HT-29 (cell line): ENCODE measurements at regions not wholly inside any gene's neighbourhood (a gene's known extent, or its start where the extent isn't known, plus 50 kb on each side); places are given as distances from the start of the nearest gene placed in this dataset.
A peak's percentile ranks its signal among the peaks of the same experiment; 100 is the strongest.

ENCODE experiments used
- DNase-seq: peaks from one replicate; pipeline ENCODE4 v3.0.0-alpha.2; 2015; ENCODE audit warnings: low spot score

DNA sequence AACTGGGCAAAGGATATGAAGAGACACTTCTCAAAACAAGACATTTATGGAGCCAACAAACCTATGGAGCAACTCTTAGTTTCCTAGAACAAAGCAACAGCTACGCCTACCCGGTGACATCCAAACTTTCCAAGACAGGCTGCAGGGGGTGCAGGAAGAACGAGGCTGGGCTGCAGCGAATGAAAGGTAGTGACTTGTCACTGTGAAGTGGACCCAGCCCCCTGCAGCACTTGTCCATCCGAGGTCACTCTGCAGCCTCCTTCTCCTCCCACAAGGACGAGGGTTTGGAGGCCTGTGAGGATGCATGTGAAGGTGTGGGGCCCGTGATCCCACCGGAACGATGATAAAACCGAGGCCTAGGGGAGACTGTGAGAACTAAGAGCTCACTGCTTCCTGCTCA lies 192.6 kb upstream of the RPL38 start:
- DNase-seq = no peak

DNA sequence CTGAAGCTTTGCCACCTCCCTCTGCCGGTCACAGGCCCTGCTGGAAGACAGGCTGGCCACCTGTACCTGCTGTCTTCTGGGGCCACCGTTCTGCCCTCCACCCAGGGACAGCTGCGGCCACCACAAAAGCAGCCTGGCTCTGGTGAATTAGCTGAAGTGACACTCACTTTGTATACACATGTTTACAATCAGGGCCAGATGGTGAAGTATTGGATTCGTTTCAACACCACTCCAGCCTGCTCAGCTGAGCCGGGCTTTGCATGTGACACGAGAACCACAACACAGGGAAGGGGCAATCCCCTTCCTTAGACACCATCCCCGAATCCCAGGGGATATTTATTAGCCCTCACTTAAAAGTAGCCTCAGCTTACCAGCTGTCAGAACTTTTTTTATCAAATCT lies 191.5 kb upstream of the RPL38 start:
- no peak for DNase-seq

DNA sequence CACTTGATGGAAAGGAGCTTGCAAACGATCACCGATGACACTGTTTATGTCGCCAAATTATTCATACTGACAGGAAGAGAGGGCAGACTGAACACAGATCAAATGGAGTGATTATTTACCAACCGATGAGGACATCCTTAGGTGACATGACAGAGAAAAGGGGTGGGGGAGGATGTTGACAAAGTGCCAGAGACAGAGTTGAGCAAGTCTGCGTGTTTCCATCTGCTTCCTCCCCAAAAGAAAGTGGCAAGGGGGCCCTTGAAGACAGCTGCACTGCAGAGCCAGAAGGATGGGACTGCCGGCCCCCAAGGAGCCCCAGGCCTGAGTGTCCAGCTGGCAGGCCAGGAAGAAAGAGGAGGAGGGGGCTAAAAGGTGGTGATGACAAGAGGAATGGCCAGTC lies 191.0 kb upstream of the RPL38 start:
- DNase-seq = no peak

DNA sequence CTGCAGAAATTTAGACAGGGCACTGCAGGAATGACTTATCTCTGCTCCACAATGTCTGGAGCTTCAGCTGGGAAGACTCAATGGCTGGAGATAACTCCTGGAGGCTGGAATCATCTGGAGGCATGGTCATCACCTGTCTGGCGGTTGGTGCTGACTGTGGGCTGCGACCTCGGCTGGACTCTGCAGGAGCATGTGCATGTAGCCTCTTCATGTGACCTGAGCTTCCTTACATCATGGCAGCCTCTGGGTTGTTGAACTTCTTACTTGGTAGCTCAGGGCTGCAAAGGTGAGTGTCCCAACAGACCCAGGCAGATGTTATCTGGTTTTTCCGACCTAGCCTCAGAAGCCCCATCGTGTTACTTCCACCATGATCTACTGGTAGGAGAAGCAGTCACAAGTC lies 188.2 kb upstream of the RPL38 start:
- DNase-seq = no peak

DNA sequence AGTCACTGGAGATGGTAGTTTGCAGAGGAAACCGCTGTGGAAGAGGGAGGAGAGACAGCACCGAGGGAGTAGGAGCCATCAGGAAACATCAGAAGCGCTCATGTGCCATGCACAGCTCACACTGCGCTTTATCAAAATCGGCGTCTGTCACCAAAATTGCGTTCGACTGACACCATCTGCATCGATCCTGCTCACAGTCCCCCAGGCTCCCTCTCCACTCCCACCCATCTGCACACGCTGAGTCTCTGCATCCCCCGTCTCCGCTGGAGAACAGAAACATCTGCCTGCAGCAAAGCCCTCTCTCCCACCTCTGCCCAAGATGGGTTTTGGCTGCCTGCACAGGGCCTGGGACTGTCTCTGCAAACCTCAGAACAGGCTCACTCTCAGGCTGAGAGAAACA lies 187.5 kb upstream of the RPL38 start:
- no peak for DNase-seq

DNA sequence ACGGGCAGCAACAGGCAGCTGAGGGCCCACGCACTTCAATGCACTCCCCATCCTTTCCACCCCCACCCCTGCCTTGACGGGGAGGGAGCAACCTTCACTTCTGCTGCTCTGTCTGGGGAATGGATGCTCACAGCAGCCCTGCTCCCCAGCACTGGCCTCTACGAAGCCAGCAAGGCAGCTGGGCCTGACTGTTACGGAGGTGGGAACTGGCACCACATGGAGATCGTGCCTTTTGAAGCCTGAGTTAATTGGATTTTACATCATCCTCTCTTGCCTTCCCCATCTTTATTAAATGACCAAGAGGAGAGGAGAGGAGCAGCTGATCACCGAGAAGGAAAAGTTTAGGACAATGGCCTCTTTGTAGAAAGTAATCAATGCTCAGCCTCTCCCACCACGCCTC lies 187.0 kb upstream of the RPL38 start:
- DNase-seq = no peak

DNA sequence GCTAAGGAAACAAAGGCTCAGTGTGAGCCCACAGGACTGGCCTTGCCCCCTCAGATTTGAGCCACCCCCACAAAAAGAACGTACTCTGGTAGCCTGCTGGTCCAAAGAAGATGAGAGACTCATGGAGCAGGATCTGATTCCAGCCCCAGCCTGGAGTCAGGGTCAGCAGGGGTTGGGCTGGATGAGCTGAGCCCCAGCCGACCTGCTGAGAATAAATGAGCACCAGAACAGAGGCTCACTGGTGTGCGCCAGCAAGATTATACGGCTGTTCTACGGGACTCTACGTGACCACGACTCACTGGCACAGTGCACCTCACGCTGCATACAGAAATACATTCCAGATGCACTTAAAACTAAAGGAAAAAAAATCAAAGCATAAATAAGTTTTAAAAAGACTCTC lies 186.0 kb upstream of the RPL38 start:
- DNase-seq = no peak

DNA sequence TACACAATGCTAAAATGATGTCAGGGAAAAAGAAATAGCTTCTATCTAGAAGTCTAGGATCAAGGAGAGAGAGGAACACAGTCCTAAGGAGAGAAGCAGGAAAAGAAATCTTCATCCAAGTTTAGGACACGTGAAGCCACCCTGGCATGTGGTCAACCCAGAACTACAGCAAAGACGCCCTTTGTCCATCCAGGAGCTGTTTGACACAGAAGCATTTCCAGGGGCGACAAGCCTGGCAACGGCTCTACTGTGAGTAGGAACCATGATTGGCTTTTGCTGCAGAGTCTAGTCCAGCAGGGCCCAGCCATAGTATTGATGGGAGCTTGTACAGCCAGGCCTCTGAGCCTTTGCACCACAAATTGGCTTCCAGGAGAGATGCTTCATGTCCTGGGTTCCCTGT lies 185.4 kb upstream of the RPL38 start:
- DNase-seq = no peak

DNA sequence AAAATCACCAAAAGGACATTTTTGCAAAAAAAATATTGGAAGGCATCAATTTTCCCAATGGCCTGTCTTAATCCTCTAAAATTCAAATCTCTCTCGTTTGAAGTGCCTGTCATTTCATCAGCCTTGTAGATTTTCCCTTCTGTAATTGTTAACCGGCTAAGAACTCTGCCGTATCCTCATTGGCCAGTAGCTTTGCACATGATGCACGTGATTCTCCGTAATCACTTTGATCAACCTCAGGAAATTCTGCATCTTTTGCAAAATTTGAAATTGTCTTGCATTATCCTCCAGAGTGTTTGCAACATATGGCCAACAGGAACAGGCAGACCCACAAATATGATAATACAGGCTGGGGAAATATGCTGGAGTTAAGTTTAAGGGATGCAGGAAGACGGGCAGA lies 184.2 kb upstream of the RPL38 start:
- no peak for DNase-seq

DNA sequence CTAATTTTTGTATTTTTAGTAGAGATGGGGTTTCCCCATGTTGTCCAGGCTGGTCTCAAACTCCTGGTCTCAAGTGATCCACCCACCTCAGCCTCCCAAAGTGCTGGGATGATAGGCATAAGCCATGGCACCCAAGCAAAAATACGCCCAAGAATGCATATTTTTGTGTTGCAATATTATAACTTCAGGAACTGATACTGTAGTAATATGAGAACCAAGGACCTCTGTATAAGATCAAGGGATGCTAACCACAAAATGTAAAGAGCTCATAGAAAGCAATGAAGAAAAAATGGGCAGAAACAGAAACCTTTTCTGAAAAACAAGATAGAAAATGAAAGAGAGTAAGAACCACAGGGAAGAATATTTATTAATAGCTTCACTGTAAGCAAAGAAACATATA lies 183.6 kb upstream of the RPL38 start:
- no peak for DNase-seq

DNA sequence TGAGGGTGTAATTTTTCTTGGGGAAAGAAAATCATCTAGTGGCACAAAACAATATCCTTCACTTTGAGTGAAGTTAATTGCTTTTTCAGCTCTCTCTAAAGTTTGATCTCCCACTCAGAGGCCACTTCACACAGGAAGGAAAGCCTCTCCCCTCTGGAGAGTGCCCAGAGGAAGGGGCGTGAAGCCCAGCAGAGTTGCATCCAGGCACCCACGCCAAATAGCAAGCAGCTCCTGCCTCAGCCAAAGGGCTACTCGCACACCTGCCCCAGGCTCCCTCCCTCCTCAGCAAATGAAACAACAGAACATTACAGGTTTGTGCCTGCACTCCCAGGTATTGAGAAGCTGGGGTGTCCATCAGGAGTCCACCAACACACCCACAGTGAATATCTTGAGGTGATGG lies 183.0 kb upstream of the RPL38 start:
- no peak for DNase-seq

DNA sequence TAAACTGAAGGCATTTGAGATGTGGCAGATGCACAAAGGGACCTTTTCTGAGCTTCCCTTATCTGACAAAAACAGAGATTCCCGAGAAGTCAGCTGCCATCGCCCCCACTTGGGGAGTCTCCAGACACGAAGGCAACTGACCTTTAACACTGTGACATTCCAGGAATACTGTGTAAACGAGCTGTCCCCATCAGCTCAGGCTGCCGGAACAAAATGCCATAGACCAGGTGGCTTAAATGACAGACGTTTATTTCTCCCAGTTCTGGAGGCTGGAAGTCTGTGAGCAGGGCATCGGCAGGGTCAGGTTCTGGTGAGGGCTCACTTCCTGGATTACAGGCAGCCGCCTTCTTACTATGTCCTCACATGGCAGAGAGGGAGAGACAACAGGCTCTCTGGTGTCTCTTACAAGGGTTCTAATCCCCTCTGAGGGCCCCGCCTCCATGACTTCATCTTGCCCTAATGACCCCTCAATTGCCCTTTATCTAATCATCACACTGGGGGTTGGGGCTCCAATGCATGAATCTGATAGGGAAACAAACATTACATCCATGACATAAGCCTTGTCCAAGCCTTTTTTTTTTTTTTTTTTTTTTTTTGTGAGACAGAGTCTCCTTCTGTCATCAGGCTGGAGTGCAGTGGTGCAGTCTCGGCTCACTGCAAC lies 178.5 kb upstream of the RPL38 start:
- DNase-seq = no peak

DNA sequence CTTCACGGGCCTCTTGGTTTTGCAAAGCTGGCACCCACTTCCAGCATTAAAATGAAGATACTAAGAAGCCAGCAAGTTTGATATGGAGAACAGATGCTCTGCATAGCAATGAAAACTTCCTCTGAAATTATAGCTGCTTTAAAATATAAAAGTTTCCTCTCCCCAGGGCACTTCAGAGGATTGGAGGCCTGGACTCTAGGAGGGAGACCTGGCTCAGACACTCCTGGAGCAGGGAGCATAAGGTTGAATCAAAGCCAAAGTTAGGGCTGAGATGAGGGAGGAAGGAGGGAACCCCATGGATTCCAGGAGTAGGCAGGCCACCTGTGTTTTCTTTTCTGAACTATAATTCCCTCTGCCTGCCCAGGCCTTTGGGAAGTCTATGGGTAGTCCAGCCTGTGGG lies 176.0 kb upstream of the RPL38 start:
- DNase-seq = no peak

DNA sequence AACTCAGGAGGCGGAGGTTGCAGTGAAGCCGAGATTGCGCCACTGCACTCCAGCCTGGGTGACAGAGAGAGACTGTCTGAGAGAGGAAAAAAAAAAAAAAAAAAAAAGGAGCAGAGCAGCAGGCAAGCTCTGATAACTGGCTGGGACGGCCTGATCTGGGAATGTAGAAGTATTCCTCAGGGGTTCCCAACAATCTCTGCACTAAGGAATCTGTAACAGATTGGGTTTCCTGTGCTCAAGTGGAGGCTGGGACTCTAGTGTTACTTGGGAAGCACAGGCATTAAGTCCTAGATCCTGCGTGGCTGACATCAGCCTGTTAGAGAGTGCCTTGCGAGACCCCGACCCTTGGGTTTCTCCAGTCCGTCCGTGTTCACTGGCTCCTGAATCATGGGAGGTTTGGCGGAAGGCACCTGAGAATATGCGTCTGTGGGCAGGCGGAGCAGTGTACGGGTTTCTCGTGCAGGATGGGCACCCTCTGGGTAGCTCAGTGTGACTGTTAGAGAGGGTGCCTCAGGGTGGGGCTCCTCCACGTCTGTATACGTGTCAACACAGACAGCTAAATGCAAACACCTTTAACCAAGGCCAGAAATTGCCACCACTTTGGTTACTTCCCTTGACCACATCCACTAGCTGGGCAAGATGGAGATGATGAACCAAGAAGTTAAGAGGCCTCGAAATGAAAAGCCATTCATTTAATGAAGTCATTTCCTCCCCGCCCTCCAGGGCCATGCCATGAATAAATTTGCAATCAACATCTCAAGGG lies 174.9 kb upstream of the RPL38 start:
- DNase-seq = no peak

DNA sequence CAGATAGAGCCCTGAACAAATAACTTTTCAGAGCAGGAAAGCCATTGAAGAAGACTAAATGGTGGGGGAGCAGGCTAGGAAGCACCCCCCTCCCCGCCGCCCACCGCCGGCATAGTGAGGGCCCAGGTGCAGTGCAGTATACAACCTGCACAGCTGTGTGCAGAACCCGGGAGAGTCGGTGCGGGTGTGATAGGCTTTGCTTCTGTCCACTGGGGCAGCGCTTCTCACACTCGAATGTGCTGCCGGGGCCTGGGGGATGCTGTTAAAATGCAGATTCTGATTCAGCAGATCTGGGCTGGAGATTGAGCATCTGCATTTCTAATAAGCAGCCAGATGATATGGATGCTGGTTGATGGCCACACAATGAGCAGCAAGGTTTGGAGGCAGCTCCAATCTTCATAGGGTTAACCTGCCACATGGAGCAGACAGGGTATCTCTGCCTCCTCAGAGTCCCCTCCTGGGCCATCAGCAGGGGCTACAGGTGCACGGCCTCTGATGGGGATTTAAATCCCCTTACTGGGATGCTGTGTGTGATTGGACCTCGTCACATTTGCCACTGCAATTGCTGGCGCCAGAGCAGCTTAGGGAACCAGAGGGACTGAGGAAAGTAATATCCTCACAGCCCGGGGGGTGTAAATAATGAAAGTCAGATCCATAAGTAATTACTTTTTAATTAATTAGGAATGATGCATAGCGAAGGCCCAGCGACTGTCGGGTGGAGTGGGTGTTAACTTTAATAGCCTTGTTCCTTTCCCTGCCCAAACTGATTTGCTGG lies 172.0 kb upstream of the RPL38 start:
- no peak for DNase-seq

DNA sequence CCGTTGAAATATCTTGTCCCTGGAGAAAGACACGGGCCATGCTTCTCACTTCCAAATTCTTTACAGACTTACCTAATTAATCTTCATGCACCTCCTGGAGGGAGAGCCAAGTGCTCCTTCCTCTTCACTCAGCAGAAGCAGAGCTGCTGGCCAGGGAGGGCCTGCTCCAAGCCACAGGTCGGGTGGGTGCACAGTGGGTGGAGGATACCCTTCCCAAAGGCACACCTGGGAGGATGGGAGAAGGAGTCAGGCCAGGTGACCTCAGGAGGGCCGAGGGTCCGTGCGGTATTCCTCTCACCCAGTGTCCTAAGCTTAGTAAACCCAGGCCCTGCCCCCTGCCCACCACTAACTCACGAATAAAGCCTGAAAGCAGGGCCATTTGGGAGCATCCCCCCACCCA lies 171.3 kb upstream of the RPL38 start:
- DNase-seq = no peak

DNA sequence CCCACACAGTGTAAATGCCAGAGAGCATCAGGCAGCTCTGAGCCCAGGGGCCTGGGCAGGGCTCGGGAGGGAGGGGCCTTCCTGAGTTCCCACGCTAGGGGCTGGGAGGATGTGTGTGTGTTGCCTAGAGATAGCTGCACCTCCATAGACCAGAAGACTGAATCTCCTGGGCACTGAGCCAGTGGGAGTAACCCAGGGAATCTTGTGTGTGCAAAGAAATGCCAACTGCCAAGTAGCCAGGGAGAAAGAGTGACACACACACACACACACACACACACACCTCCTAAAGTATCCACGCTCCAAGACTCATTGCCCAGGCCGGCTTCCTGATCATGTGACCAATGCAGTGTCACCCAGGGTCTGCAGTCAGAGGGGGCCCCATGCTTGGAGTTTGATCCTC lies 166.2 kb upstream of the RPL38 start:
- peak; percentile 14 for DNase-seq

DNA sequence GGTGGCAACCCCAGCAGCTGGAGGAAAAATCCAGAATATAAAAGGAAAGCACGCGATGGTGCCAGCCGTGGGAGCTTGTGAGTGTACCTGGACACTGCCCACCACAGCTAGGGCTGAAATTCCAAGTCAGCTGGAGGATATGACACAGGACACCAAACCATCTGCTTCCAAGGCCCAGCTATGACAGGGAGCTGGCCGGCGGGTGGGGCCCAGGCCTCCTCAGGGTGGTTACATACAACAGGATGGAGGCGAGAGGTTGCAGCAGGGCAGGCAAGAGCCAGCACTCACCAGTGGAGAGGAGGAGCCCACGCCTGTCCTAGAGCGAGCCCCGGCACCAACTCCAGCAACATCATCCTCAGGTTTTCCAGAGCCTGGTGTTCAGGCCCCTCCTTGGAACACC lies 163.2 kb upstream of the RPL38 start:
- DNase-seq = no peak

DNA sequence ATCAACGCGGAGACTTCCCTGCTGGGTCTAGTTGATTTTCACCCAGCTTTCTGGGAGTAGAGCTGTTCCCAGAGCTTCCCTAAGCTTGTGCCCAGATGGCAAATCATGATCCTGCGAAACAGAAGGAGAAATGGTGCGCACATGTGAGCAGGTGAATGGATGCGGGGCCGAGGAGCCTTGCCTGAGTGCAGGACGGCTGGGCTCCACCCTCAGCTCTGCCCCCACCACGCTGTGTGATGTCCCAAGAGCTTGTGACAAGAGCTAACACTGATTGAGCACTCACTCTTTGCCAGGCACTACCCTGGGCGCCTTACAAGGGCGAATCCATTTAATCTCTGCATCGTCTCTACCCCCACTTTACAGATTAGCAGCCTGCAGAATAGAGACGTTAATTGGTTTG lies 162.7 kb upstream of the RPL38 start:
- DNase-seq = no peak

DNA sequence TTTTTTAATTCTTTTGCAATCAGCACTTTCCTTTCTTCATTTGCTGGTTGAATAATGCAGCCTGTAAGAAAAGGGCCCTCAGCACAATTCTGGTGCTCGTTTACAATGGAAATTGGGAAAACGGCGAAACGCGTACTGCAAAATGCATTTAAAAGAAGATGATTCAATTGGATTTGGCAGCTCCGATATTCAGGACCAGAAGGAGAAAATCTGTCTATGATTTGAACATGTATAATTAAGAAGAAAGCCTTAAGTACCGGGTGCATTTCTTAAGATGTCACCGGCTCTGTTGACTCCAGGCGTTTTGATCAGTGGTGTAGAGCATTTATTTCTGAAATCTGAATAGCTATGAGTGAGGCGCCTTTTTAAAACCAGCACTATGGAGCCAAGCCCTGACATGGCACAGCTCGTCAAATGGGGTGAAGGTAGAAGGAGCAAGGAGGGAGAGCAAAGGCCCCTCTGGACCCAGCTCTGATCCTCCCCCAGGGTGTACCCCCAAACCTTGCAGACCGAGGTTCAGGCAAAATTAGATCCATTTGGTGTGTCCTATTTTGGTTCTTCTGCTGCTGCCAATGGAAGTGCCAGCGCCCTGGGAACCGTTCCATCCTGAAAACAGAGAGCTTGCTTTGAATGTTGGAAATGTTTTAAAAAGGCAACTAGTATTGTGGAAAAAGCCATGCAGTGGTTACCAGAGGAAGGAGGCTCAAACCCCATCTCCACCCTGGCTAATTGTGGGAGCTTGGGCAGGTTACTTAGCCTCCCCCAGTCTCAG lies 161.4 kb upstream of the RPL38 start:
- no peak for DNase-seq

DNA sequence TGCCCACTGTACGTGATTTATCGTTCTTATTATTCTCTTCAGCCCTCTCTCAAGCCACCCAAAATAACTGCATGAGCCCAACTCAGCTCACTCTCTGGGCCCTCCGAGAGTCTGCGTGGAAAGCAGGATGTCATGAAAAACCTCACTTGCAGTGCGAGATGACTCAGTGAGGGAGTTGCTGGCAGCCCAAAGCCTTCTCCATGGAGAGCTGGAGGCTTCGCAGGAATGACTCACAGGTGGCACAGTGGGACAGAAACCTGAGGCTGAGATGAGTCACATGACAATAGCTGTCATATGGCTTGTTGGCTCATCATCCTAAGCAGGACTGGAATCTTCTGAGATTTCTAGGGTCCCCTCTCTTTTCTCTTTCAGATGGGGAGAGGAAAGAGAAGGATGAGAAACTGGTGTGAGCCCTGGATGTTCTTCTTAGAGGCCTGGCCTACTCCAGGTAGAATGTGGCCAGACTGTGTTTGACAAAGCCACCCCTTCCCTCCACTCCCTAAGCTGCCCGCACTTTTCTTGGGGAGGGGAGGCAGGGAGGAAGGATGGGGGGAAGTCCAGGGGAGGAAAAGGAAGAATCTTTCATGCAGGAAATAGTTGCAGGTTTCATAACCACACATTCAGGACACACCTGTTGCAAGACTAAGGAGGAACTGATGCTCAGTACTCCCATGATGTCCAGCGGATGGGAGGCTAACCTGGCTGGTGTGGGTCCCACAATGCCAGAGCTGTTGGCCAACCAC lies 160.6 kb upstream of the RPL38 start:
- no peak for DNase-seq
